SK-N-SH treated with all-trans-retinoic acid at 6 μM for 48 hours (cell line): ENCODE measurements at regions not wholly inside any gene's neighbourhood (a gene's known extent, or its start where the extent isn't known, plus 50 kb on each side); places are given as distances from the start of the nearest gene placed in this dataset.

ENCODE experiments used
- ATAC-seq: fragments of 200-7000 bp; cut with Tn5 transposase; 3 replicates; pipeline ENCODE4 v1.9.1; 2020; ENCODE audit warnings: mild to moderate bottlenecking, moderate library complexity
- ARNTL ChIP-seq: fragments of 450-650 bp; formaldehyde crosslinking; IDR thresholded peaks from 2 replicates; pipeline ENCODE4 v1.5.0; 2020; ENCODE audit warnings: low read depth, mild to moderate bottlenecking, moderate library complexity, borderline replicate concordance
- BACH2 ChIP-seq: fragments of 250-450 bp; sonication (Bioruptor Pico); IDR thresholded peaks from 2 replicates; pipeline ENCODE4 v1.9.0; 2021; ENCODE audit warnings: mild to moderate bottlenecking, borderline replicate concordance
- CSDC2 ChIP-seq: fragments of 250-450 bp; sonication (Bioruptor Pico); IDR thresholded peaks from 2 replicates; pipeline ENCODE4 v1.5.0; 2020; ENCODE audit warnings: mild to moderate bottlenecking, moderate library complexity
- ESRRG ChIP-seq: fragments of 250-450 bp; sonication (Bioruptor Pico); IDR thresholded peaks from 2 replicates; pipeline ENCODE4 v1.6.1; 2021; ENCODE audit warnings: mild to moderate bottlenecking
- GLIS3 ChIP-seq: fragments of 250-450 bp; sonication (Bioruptor Pico); IDR thresholded peaks from 2 replicates; pipeline ENCODE4 v1.5.0; 2020; ENCODE audit warnings: mild to moderate bottlenecking, moderate library complexity
- ISL1 ChIP-seq: fragments of 250-450 bp; sonication (Bioruptor Pico); IDR thresholded peaks from 2 replicates; pipeline ENCODE4 v2.1.2; 2022; ENCODE audit warnings: mild to moderate bottlenecking, moderate library complexity
- OSR1 ChIP-seq: fragments of 250-450 bp; sonication (Bioruptor Pico); IDR thresholded peaks from 2 replicates; pipeline ENCODE4 v1.8.0; 2022; ENCODE audit warnings: moderate library complexity, mild to moderate bottlenecking, inconsistent platforms
- PPARA ChIP-seq: fragments of 250-450 bp; sonication (Bioruptor Pico); IDR thresholded peaks from 2 replicates; pipeline ENCODE4 v1.5.0; 2020; ENCODE audit warnings: mild to moderate bottlenecking, borderline replicate concordance
- RARB ChIP-seq: fragments of 250-450 bp; sonication (Bioruptor Pico); IDR thresholded peaks from 2 replicates; pipeline ENCODE4 v1.8.0; 2021; ENCODE audit warnings: mild to moderate bottlenecking, moderate library complexity
- SNAI2 ChIP-seq: fragments of 250-450 bp; sonication (Bioruptor Pico); IDR thresholded peaks from 2 replicates; pipeline ENCODE4 v1.5.0; 2020; ENCODE audit warnings: mild to moderate bottlenecking, moderate library complexity
- TCF4 ChIP-seq: fragments of 250-450 bp; sonication (Bioruptor Pico); IDR thresholded peaks from 2 replicates; pipeline ENCODE4 v1.8.0; 2021; ENCODE audit warnings: mild to moderate bottlenecking, moderate library complexity, borderline replicate concordance
- TOX ChIP-seq: fragments of 250-450 bp; sonication (Bioruptor Pico); IDR thresholded peaks from 2 replicates; pipeline ENCODE4 v1.8.0; 2021; ENCODE audit warnings: mild to moderate bottlenecking, moderate library complexity, borderline replicate concordance
- ZC3H10 ChIP-seq: fragments of 250-450 bp; sonication (Bioruptor Pico); IDR thresholded peaks from 2 replicates; pipeline ENCODE4 v1.5.1; 2021; ENCODE audit warnings: mild to moderate bottlenecking, moderate library complexity
- ZFP3 ChIP-seq: fragments of 250-450 bp; sonication (Bioruptor Pico); IDR thresholded peaks from 2 replicates; pipeline ENCODE4 v1.5.0; 2020; ENCODE audit warnings: mild to moderate bottlenecking, moderate library complexity
- ZFP30 ChIP-seq: fragments of 450-650 bp; formaldehyde crosslinking; IDR thresholded peaks from 2 replicates; pipeline ENCODE4 v1.5.0; 2022; ENCODE audit warnings: mild to moderate bottlenecking, moderate library complexity
- ZNF8 ChIP-seq: fragments of 450-650 bp; formaldehyde crosslinking; IDR thresholded peaks from 2 replicates; pipeline ENCODE4 v1.5.0; 2020; ENCODE audit warnings: mild to moderate bottlenecking, moderate library complexity
- TF ChIP-seq, protein P1 (sequence below): fragments of 250-450 bp; sonication (Bioruptor Pico); IDR thresholded peaks from 2 replicates; pipeline ENCODE4 v1.5.1; 2020; ENCODE audit warnings: low read depth, mild to moderate bottlenecking, moderate library complexity
- TF ChIP-seq, protein P2 (sequence below): fragments of 250-450 bp; sonication (Bioruptor Pico); IDR thresholded peaks from 2 replicates; pipeline ENCODE4 v1.5.1; 2021; ENCODE audit warnings: mild to moderate bottlenecking, moderate library complexity
- TF ChIP-seq, protein P3 (sequence below): fragments of 250-450 bp; sonication (Bioruptor Pico); IDR thresholded peaks from 2 replicates; pipeline ENCODE4 v1.5.0; 2020; ENCODE audit warnings: mild to moderate bottlenecking, moderate library complexity
- TF ChIP-seq, protein P4 (sequence below): fragments of 250-450 bp; sonication (Bioruptor Pico); IDR thresholded peaks from 2 replicates; pipeline ENCODE4 v1.8.0; 2020; ENCODE audit warnings: mild to moderate bottlenecking, moderate library complexity, borderline replicate concordance

DNA sequence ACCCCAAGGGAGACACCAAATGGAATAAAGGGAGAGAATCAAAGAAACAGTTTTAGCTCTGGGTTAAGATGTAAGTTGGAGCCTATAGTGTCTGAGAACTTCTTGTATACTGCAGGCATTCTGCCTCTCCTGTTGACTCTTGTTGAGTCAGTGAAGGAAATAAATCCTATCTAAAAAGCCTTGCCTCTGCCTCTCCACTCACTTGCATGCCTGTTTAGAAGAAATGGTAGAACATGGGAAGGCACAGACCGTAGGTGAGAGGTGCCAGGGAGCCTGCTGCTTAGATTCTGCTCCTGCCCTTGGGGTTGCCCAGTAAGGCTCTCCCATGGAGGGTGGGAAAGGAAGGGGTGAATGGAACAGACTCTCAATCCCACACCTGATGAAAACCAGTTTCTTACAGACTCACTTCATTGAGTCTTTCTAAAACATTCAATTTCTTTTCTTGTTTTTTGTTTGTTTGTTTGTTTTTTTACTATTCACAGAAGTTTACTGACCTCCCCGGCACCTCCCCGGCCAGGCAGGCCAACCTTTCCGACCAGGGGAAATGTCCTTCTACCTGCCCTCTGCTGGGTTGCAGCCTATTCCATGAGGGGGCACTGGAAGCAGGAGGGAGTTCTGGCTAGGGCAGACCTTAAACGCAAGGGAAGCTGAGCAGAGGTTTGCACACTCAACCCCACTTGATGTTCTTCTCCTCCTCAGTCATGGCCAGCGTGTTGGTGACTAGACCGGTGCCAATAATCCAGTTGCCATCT, 211.7 kb upstream of the WSB1 start:
- no peak for ATAC-seq
- TF ChIP-seq CSDC2 (CRISPR knock-in tag) (no peak), SNAI2 (CRISPR knock-in tag) (no peak), OSR1 (CRISPR knock-in tag) (no peak), ARNTL (CRISPR knock-in tag) (no peak), BACH2 (no peak), ESRRG (no peak), TOX (CRISPR knock-in tag) (no peak)
- TF ChIP-seq, protein P1, sequence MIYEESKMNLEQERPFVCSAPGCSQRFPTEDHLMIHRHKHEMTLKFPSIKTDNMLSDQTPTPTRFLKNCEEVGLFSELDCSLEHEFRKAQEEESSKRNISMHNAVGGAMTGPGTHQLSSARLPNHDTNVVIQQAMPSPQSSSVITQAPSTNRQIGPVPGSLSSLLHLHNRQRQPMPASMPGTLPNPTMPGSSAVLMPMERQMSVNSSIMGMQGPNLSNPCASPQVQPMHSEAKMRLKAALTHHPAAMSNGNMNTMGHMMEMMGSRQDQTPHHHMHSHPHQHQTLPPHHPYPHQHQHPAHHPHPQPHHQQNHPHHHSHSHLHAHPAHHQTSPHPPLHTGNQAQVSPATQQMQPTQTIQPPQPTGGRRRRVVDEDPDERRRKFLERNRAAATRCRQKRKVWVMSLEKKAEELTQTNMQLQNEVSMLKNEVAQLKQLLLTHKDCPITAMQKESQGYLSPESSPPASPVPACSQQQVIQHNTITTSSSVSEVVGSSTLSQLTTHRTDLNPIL: no peak

DNA sequence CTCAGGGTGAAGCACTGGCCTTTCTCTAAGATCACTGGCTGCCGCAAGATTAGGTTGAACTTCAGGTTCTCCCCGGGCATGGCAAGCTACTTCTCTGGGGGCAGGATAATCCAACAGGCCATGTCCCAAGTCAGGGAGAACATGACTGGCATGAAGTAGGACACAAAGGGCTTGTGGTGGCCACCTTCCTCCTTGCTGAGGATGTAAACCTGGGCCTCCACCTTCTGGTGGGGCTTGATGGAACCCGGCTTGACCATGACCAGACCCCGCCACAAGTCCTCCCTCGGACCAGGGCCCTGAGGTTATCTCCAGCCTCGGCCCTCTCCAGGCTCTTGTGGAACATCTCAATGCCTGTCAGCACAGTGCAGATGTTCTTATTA, 211.1 kb upstream of the WSB1 start:
- no peak for ATAC-seq
- TF ChIP-seq ZFP30 (CRISPR knock-in tag): no peak
- TF ChIP-seq CSDC2 (CRISPR knock-in tag): no peak
- TF ChIP-seq, protein P2, sequence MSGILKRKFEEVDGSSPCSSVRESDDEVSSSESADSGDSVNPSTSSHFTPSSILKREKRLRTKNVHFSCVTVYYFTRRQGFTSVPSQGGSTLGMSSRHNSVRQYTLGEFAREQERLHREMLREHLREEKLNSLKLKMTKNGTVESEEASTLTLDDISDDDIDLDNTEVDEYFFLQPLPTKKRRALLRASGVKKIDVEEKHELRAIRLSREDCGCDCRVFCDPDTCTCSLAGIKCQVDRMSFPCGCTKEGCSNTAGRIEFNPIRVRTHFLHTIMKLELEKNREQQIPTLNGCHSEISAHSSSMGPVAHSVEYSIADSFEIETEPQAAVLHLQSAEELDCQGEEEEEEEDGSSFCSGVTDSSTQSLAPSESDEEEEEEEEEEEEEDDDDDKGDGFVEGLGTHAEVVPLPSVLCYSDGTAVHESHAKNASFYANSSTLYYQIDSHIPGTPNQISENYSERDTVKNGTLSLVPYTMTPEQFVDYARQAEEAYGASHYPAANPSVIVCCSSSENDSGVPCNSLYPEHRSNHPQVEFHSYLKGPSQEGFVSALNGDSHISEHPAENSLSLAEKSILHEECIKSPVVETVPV (CRISPR knock-in tag): no peak
- TF ChIP-seq ZNF8 (CRISPR knock-in tag): no peak
- no peak for TF ChIP-seq ZC3H10 (CRISPR knock-in tag)
- TF ChIP-seq ESRRG: no peak
- TF ChIP-seq, protein P3, sequence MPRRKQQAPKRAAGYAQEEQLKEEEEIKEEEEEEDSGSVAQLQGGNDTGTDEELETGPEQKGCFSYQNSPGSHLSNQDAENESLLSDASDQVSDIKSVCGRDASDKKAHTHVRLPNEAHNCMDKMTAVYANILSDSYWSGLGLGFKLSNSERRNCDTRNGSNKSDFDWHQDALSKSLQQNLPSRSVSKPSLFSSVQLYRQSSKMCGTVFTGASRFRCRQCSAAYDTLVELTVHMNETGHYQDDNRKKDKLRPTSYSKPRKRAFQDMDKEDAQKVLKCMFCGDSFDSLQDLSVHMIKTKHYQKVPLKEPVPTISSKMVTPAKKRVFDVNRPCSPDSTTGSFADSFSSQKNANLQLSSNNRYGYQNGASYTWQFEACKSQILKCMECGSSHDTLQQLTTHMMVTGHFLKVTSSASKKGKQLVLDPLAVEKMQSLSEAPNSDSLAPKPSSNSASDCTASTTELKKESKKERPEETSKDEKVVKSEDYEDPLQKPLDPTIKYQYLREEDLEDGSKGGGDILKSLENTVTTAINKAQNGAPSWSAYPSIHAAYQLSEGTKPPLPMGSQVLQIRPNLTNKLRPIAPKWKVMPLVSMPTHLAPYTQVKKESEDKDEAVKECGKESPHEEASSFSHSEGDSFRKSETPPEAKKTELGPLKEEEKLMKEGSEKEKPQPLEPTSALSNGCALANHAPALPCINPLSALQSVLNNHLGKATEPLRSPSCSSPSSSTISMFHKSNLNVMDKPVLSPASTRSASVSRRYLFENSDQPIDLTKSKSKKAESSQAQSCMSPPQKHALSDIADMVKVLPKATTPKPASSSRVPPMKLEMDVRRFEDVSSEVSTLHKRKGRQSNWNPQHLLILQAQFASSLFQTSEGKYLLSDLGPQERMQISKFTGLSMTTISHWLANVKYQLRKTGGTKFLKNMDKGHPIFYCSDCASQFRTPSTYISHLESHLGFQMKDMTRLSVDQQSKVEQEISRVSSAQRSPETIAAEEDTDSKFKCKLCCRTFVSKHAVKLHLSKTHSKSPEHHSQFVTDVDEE (CRISPR knock-in tag): no peak
- no peak for TF ChIP-seq TCF4 (CRISPR knock-in tag)
- TF ChIP-seq, protein P1: no peak
- TF ChIP-seq, protein P4, sequence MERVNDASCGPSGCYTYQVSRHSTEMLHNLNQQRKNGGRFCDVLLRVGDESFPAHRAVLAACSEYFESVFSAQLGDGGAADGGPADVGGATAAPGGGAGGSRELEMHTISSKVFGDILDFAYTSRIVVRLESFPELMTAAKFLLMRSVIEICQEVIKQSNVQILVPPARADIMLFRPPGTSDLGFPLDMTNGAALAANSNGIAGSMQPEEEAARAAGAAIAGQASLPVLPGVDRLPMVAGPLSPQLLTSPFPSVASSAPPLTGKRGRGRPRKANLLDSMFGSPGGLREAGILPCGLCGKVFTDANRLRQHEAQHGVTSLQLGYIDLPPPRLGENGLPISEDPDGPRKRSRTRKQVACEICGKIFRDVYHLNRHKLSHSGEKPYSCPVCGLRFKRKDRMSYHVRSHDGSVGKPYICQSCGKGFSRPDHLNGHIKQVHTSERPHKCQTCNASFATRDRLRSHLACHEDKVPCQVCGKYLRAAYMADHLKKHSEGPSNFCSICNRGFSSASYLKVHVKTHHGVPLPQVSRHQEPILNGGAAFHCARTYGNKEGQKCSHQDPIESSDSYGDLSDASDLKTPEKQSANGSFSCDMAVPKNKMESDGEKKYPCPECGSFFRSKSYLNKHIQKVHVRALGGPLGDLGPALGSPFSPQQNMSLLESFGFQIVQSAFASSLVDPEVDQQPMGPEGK (CRISPR knock-in tag): no peak
- TF ChIP-seq ZFP3 (CRISPR knock-in tag): no peak
- TF ChIP-seq SNAI2 (CRISPR knock-in tag): no peak

DNA sequence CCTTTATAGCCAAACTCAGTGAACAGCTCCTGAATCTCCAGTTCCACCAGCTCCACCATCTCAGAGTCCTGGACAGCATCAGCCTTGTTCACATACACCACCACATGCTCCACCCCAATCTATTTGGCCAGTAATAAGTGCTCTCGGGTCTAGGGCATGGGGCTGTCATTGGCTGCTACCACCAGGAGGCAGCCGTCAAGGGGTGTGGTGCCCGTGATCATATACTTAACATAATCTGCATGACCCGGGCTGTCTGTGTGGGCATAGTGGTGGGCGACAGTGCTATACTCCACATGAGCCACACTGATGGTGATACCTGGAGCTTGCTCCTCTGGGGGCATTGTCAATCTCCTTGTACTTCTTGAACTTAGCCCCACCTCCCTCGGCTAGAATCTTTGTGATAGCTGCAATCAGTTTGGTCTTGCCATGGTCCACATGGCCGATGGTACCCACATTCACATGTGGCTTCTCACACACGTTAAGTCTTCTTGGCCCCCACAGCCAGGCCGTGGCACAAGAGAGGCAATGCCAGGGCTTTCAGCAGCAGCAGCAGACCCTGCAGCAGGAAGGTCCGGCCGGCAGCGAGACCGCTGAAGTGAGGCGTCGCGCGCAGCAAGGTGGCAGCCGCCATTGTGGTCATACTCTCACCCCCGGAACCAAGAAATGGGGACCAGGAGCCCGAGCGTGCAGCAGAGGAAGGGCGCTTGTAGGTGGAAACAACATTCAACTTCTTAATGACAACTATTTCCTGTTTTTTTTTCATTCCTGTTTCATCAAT, 210.3 kb upstream of the WSB1 start:
- ATAC-seq: no peak
- TF ChIP-seq ISL1 (CRISPR knock-in tag) (no peak), TCF4 (CRISPR knock-in tag) (no peak), ZNF8 (CRISPR knock-in tag) (no peak), ZC3H10 (CRISPR knock-in tag) (no peak), RARB (no peak), ARNTL (CRISPR knock-in tag) (no peak), CSDC2 (CRISPR knock-in tag) (no peak), ESRRG (no peak), GLIS3 (CRISPR knock-in tag) (no peak), TOX (CRISPR knock-in tag) (no peak), ZFP30 (CRISPR knock-in tag) (no peak), SNAI2 (CRISPR knock-in tag) (no peak), BACH2 (no peak), PPARA (no peak), OSR1 (CRISPR knock-in tag) (no peak), ZFP3 (CRISPR knock-in tag) (no peak)
